ENCODE measurements at regions not wholly inside any gene's neighbourhood (a gene's known extent, or its start where the extent isn't known, plus 50 kb on each side); places are given as distances from the start of the nearest gene placed in this dataset.

DNA sequence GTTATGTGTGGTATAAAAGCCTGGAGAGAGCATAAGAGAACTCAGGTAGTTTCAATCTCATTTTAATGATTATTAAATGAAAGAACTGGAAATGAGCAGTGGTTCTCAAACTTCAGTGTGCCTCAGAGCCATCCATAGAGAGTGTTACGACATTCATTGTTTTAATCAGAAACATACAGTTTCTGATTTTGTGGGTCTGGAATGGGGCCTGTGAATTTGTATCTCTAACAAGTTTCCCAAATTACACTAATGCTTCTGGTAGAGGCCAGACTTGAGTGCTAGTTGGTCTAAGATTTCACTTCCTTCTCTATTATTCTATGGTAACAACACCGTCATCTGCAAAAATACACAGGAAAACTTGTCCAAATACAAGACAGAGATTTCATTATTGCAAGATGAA lies 292.0 kb upstream of the NECTIN3 start:
- DNase-seq (ENCODE audit: low read depth): peak; percentile 56
- no peak overlapping the region for H3K4me3 ChIP-seq (ENCODE audit: low read length)
- TF ChIP-seq, protein P1, sequence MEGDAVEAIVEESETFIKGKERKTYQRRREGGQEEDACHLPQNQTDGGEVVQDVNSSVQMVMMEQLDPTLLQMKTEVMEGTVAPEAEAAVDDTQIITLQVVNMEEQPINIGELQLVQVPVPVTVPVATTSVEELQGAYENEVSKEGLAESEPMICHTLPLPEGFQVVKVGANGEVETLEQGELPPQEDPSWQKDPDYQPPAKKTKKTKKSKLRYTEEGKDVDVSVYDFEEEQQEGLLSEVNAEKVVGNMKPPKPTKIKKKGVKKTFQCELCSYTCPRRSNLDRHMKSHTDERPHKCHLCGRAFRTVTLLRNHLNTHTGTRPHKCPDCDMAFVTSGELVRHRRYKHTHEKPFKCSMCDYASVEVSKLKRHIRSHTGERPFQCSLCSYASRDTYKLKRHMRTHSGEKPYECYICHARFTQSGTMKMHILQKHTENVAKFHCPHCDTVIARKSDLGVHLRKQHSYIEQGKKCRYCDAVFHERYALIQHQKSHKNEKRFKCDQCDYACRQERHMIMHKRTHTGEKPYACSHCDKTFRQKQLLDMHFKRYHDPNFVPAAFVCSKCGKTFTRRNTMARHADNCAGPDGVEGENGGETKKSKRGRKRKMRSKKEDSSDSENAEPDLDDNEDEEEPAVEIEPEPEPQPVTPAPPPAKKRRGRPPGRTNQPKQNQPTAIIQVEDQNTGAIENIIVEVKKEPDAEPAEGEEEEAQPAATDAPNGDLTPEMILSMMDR (conservative IDR thresholded peaks at IDR 0.05; ENCODE audit: low read length): no peak

DNA sequence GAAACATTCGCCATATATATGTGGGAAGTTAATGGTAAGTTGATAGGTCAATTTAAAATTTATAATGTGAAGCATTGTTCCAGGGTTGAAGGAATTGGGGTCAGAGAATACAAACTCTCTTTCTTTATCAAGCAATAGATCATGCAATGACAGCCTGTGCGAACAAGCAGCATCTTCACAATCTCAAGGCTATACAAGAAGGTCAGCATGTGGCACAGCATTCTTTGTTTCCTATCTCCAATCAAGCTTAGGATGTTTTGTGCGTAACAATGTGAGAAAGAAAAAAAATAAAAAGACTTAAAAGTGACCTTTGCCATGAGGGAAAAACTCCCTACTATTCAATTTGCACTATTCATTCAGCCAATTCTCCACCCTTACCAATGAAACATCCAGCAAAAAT lies 288.1 kb upstream of the NECTIN3 start:
- TF ChIP-seq, protein P1 (conservative IDR thresholded peaks at IDR 0.05; ENCODE audit: low read length): no peak
- no peak overlapping the region for H3K4me3 ChIP-seq (ENCODE audit: low read length)
- no peak for DNase-seq (ENCODE audit: low read depth)

DNA sequence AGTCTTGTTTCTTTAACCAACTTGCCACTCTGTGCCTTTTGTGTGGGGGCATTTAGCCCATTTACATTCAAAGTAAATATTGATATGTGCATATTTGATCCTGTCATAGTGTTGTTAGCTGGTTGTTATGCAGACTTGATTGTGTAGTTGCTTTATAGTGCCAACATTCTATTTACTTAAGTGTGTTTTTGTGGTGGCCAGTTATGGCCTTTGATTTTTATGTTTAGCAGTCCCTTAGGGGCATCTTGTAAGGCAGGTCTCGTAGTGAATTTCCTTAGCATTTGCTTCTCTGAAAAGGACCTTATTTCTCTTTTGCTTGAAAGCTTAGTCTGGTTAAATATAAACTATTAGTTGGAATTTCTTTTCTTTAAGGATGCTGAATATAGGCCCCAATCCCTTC lies 282.8 kb upstream of the NECTIN3 start:
- no peak for DNase-seq (ENCODE audit: low read depth)
- TF ChIP-seq, protein P1 (conservative IDR thresholded peaks at IDR 0.05; ENCODE audit: low read length): no peak
- no peak overlapping the region for H3K4me3 ChIP-seq (ENCODE audit: low read length)

DNA sequence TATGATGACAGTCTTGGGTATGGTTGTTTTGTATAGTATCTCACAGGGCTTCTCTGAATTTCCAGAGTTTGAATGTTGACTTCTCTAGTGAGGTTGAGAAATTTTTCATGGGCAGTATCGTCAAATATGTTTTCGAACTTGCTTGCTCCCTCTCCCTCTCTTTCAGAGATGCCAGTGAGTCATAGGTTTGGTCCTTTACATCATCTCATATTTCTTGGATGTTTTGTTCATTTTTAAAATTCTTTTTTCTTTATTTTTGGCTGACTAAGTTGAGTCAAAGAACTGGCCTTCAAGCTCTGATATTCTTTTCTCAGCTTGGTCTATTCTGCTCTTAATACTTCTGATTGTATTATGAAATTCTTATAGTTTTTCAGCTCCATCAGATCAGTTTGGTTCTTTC lies 282.3 kb upstream of the NECTIN3 start:
- TF ChIP-seq, protein P1 (conservative IDR thresholded peaks at IDR 0.05; ENCODE audit: low read length): no peak
- peak; percentile 59 for DNase-seq (ENCODE audit: low read depth)
- no peak overlapping the region for H3K4me3 ChIP-seq (ENCODE audit: low read length)

DNA sequence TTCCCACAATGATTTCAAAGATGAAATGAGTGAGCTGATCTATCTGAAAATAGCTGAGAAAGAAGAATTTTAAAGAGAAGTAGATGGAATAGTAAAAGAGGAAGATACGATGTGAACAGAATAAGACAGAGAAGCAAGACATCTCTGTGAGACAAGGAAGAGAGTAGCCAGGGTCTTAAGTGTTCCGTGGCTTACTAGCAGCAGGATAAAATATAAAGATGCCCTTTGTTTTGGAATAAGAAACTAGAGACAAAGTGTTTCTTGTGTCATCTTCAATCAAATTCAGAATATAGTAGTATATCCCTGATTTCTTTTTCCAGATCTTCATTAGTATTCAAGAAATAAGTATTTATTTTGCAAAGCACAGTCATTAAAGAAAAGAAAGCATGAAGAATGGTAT lies 281.0 kb upstream of the NECTIN3 start:
- TF ChIP-seq, protein P1 (conservative IDR thresholded peaks at IDR 0.05; ENCODE audit: low read length): no peak
- no peak overlapping the region for H3K4me3 ChIP-seq (ENCODE audit: low read length)
- no peak for DNase-seq (ENCODE audit: low read depth)

DNA sequence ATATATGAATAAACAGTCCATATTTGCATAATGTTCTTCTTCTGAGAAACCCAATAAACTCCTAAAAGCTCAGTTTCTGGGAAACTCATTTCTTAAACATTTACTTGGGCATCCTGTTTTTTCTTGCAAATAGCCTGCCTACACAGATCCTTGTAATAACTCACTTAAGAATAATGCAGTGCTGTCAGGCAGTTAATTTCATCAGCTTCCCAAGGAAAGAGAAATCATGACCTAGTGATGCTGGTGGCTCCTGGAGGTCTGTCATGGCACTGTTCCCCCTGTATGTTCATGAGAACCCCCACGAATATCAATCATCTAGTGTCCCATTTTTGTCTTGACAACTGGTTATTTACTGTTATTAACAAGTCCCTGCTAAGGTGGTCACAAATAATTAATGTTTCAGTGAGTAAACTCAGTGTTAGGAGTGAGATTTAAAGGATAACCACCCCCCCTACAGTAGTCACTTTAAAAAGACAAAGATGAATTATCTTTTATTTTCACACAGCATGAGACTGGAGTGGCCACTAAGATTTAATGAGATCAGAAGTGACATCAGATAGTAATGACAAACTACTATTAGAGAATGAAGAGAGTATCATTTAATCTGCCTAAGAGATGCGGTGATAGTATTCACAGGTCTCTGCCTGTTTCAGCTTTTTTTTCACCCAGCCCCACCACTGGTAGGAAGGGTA lies 279.5 kb upstream of the NECTIN3 start:
- DNase-seq (ENCODE audit: low read depth): peak; percentile 17
- TF ChIP-seq, protein P1 (conservative IDR thresholded peaks at IDR 0.05; ENCODE audit: low read length): no peak
- no peak overlapping the region for H3K4me3 ChIP-seq (ENCODE audit: low read length)

DNA sequence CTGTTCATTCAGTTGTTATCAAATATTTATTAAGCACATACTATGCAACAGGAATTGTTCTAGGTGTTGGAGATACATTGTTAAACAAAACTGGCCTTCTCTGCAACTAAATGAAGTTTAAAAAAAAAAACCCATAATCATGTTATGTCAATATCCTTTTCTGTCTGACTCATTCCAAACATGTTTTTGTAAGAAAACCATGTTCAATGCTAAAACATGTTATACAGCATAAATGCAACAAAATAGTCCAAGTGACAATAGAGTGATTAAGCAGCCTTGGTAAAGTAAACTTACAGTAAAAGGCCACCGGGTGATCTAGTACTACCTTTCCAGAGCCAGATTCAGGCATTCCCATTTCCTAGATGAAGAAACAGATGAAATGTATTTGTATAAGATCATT lies 278.0 kb upstream of the NECTIN3 start:
- no peak for DNase-seq (ENCODE audit: low read depth)
- no peak overlapping the region for H3K4me3 ChIP-seq (ENCODE audit: low read length)
- TF ChIP-seq, protein P1 (conservative IDR thresholded peaks at IDR 0.05; ENCODE audit: low read length): no peak
